SK-N-SH (cell line): ENCODE measurements at regions not wholly inside any gene's neighbourhood (a gene's known extent, or its start where the extent isn't known, plus 50 kb on each side); places are given as distances from the start of the nearest gene placed in this dataset.

ENCODE experiments used
- CTCF ChIP-seq: fragments of 200-600 bp; sonication (generic); IDR thresholded peaks from 2 replicates; pipeline ENCODE4 v1.6.1; 2017; ENCODE audit warnings: antibody characterized with exemption, mild to moderate bottlenecking, moderate library complexity
- FOXM1 ChIP-seq: IDR thresholded peaks from 2 replicates; pipeline ENCODE4 v1.4.0; 2012; ENCODE audit warnings: low read depth, mild to moderate bottlenecking
- GABPA ChIP-seq: IDR thresholded peaks from 2 replicates; pipeline ENCODE4 v1.4.0; 2012; ENCODE audit warnings: low read depth, mild to moderate bottlenecking
- NFIC ChIP-seq: IDR thresholded peaks from 2 replicates; pipeline ENCODE4 v1.4.0; 2012; ENCODE audit warnings: borderline replicate concordance
- POLR2AphosphoS5 ChIP-seq: IDR thresholded peaks from 2 replicates; pipeline ENCODE4 v1.6.1; 2012; ENCODE audit warnings: low read depth, low read length
- SMC3 ChIP-seq: IDR thresholded peaks from 2 replicates; pipeline ENCODE4 v1.6.1; 2012; ENCODE audit warnings: low read depth, low read length, improper control_type of control experiment
- TAF1 ChIP-seq: IDR thresholded peaks from 2 replicates; pipeline ENCODE4 v1.6.1; 2012; ENCODE audit warnings: low read depth, mild to moderate bottlenecking, low read length, moderate library complexity, borderline replicate concordance
- TCF12 ChIP-seq: IDR thresholded peaks from 2 replicates; pipeline ENCODE4 v1.4.0; 2012
- TEAD4 ChIP-seq: IDR thresholded peaks from 2 replicates; pipeline ENCODE4 v1.4.0; 2012; ENCODE audit warnings: mild to moderate bottlenecking, borderline replicate concordance; ENCODE audit not compliant: insufficient read depth
- YY1 ChIP-seq: IDR thresholded peaks from 2 replicates; pipeline ENCODE4 v1.4.0; 2012; ENCODE audit warnings: low read depth, mild to moderate bottlenecking
- TF ChIP-seq, protein P1 (sequence below): fragments of 150-350 bp; IDR thresholded peaks from 2 replicates; pipeline ENCODE4 v1.6.1; 2016; ENCODE audit warnings: mild to moderate bottlenecking, low read depth, low read length

- TF ChIP-seq CTCF (no peak), YY1 (no peak), GABPA (no peak), TAF1 (no peak), TCF12 (no peak), FOXM1 (no peak), NFIC (no peak), SMC3 (no peak), POLR2AphosphoS5 (no peak), TEAD4 (no peak)
- TF ChIP-seq, protein P1, sequence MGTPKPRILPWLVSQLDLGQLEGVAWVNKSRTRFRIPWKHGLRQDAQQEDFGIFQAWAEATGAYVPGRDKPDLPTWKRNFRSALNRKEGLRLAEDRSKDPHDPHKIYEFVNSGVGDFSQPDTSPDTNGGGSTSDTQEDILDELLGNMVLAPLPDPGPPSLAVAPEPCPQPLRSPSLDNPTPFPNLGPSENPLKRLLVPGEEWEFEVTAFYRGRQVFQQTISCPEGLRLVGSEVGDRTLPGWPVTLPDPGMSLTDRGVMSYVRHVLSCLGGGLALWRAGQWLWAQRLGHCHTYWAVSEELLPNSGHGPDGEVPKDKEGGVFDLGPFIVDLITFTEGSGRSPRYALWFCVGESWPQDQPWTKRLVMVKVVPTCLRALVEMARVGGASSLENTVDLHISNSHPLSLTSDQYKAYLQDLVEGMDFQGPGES, result no peak
Measured at GRCh38 chr4:130233377-130234047, 1137.6 kb downstream of the C4orf33 start.
